HUES48 (cell line): ENCODE measurements at regions not wholly inside any gene's neighbourhood (a gene's known extent, or its start where the extent isn't known, plus 50 kb on each side); places are given as distances from the start of the nearest gene placed in this dataset.
"Not testable (repeated sequence)": the region's sequence is repeated elsewhere in the genome, so short reads cannot be mapped to it uniquely, and the experiment has no call there.

Experiments used
- H3K27ac ChIP-seq: one replicate; pipeline ENCODE4 v1.7.0; 2013; ENCODE audit warnings: low read depth, low read length, inconsistent platforms
- H3K27me3 ChIP-seq: 2 replicates; pipeline ENCODE4 v1.6.1; 2013; ENCODE audit warnings: mild to moderate bottlenecking, low read length; ENCODE audit not compliant: control insufficient read depth, insufficient read depth
- H3K36me3 ChIP-seq: 2 replicates; pipeline ENCODE4 v1.6.1; 2013; ENCODE audit warnings: low read length; ENCODE audit not compliant: control insufficient read depth, insufficient read depth
- H3K4me1 ChIP-seq: 2 replicates; pipeline ENCODE4 v1.6.1; 2013; ENCODE audit warnings: mild to moderate bottlenecking, low read length; ENCODE audit not compliant: control insufficient read depth, insufficient read depth
- H3K4me3 ChIP-seq: 2 replicates; pipeline ENCODE4 v1.5.1; 2013; ENCODE audit warnings: mild to moderate bottlenecking, low read depth, low read length
- H3K9ac ChIP-seq: 2 replicates; pipeline ENCODE4 v1.6.1; 2013; ENCODE audit warnings: mild to moderate bottlenecking, low read depth, low read length, moderate library complexity
- H3K9me3 ChIP-seq: 2 replicates; pipeline ENCODE4 v1.6.1; 2013; ENCODE audit warnings: low read length; ENCODE audit not compliant: control insufficient read depth, insufficient read depth

DNA sequence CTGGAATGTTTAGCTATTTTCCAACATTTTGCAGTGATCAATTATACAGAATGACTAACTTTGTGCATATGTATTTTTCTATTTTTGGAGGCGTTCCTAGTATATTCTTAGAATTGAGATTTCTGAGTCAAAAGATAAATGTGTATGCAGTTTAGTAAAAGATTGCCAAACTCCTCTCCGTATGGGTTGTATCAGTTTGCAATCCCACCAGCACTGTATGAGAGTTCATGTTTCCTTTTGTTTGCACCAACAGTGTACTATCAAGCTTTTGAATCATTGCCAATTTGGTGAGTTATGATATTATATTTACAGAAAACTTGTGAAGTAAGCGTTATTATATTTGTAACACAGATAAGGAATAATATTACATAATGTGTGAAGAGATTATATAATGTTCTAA, 658.7 kb downstream of the JRKL start:
- Histone ChIP-seq H3K9ac (no peak overlapping the region), H3K27ac (no peak overlapping the region), H3K9me3 (peaks cover 6% of the 10 kb centered on the region; the same call in 1 of the 2 replicates), H3K4me3 (no peak overlapping the region), H3K36me3 (no peaks in the 10 kb centered on the region), H3K4me1 (no peaks in the 10 kb centered on the region), H3K27me3 (no peaks in the 10 kb centered on the region)

DNA sequence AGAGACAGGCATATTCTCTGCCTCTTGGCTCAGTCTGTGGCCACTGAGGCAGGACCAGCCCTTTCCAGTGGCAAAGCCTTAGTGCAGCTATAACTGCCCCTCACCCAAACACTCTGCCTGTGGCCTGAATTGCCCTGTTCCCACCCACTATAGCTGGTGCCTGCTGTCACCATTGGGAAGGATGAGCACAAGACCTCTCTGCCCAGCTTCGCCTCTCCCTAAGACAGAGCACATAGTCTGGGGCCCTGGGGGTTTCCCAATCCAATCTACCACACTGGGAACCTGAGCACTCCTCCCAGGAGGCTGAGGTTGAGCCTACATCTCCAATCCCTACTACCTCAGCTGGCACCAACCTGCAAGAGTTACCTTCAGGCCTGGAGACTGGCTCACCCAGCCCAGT, 670.4 kb downstream of the JRKL start:
- Histone ChIP-seq H3K9me3 (no peaks in the 10 kb centered on the region), H3K4me3 (no peak overlapping the region), H3K27ac (no peak overlapping the region), H3K9ac (no peak overlapping the region), H3K27me3 (no peaks in the 10 kb centered on the region), H3K4me1 (no peaks in the 10 kb centered on the region; the same call in 1 of the 2 replicates), H3K36me3 (no peaks in the 10 kb centered on the region)

DNA sequence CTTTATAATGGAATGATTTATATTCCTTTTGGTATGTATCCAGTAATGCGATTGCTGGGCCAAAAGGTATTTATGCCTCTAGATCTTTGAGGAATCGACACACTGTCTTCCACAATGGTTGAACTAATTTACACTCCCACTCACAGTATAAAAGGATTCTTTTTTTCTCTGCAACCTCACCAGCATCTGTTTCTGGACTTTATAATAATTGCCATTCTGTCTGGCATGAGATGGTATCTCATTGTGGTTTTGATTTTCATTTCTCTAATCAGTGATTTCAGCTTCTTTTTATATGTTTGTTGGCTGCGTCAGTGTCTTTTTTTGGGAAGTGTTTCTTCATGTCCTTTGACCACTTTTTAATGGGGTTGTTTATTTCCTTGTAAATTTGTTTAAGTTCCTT, 679.3 kb downstream of the JRKL start:
- Histone ChIP-seq H3K4me1 (no peaks in the 10 kb centered on the region), H3K9me3 (peaks cover 9% of the 10 kb centered on the region; the same call in 1 of the 2 replicates), H3K27me3 (no peaks in the 10 kb centered on the region), H3K9ac (no peak overlapping the region), H3K4me3 (no peak overlapping the region), H3K36me3 (no peaks in the 10 kb centered on the region), H3K27ac (no peak overlapping the region)

DNA sequence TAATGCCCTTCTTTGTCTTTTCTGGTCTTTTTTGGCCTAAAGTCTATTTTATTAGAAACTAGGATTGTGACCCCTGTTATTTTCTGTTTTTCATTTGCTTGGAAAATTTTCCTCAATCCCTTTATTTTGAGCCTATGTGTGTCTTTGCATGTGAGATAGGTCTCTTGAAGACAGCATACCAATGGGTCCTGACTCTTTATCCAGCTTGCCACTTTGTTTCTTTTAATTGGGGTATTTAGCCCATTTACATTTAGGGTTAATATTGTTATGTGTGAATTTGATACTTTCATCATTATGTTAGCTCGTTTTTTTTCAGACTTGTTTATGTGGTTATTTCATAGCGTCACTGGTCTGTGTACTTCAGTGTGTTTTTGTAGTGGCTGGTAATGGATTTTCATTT, 682.6 kb downstream of the JRKL start:
- no peak overlapping the region for H3K27ac ChIP-seq
- no peaks in the 10 kb centered on the region for H3K27me3 ChIP-seq
- H3K4me1 ChIP-seq: no peaks in the 10 kb centered on the region
- H3K9ac ChIP-seq: no peak overlapping the region
- H3K9me3 ChIP-seq: peaks cover 9% of the 10 kb centered on the region; the same call in 1 of the 2 replicates
- H3K36me3 ChIP-seq: no peaks in the 10 kb centered on the region
- H3K4me3 ChIP-seq: no peak overlapping the region

DNA sequence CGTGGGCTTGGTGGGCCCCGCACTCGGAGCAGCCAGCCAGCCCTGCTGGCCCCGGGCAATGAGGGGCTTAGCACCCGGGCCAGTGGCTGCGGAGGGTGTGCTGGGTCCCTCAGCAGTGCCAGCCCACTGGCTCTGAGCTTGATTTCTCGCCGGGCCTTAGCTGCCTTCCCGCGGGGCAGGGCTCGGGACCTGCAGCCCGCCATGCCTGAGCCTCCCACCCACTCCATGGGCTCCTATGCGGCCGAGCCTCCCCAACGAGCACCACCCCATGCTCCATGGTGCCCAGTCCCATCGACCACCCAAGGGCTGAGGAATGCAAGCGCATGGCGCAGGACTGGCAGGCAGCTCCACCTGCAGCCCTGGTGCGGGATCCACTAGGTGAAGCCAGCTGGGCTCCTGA, 686.9 kb downstream of the JRKL start:
- H3K4me3 ChIP-seq, H3K9me3 ChIP-seq, H3K4me1 ChIP-seq, H3K36me3 ChIP-seq, H3K27ac ChIP-seq, H3K9ac ChIP-seq, H3K27me3 ChIP-seq: not testable (repeated sequence)

DNA sequence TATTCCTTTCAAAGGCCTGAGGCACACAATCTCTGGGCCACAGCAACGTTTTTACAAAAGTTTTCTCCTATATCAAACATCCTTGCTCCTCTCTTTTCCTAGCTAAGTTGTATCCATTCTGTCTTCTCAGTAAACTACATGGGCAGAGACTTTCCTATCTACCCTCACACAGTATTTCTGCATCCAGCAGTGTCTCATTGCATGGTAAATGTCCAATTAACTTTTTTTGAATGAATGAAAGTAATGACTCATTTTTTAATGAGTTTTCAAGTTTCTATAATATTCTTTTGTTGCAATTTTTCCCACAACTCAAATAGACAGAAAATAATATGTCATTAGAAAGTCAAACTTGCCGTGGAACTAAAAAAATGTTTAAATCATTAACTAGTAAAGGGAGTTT, 688.6 kb downstream of the JRKL start:
- no peak overlapping the region for H3K27ac ChIP-seq
- no peak overlapping the region for H3K9ac ChIP-seq
- H3K27me3 ChIP-seq: no peaks in the 10 kb centered on the region
- peaks cover 4% of the 10 kb centered on the region; the same call in 1 of the 2 replicates for H3K9me3 ChIP-seq
- no peak overlapping the region for H3K4me3 ChIP-seq
- no peaks in the 10 kb centered on the region for H3K36me3 ChIP-seq
- no peaks in the 10 kb centered on the region for H3K4me1 ChIP-seq

DNA sequence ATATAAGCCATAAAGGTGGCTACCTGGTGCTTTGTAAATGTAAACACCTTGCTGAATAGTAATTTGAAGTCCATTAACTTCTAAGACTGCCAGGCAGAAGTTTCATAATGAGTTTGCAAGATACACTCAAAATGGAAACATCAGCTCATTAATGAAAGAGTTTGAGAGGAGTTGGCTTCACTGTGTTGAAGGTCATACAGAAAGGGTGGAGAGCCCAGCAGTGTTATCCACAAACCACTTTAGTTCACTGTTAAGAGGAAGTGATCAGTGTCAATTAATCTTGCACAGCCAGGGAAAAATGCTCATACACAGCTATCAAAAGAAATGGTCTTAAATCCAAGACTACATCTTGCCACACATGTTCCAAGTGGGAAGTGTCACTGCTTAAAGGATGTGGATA, 689.4 kb downstream of the JRKL start:
- Histone ChIP-seq H3K4me1 (no peaks in the 10 kb centered on the region), H3K4me3 (no peak overlapping the region)

DNA sequence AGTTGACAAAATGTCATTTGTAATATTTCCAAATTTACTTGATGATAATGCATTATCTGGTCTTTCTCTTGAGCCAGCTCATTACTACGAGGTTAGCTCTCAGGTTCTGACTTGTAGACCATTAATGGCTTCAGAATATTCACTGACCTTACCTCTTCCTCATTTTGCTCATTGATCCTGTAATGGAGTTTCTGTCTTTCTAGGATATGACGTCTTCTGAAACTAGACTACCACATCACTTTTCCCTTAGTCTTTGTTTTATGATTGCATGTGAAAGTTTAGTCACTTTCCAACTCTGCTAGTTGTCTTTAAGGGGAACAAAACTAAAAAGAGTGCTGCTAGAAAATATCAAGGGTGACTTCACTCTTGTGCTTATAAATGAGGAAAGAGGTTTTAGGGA, 697.6 kb downstream of the JRKL start:
- H3K4me1 ChIP-seq: no peaks in the 10 kb centered on the region
- H3K9me3 ChIP-seq: no peaks in the 10 kb centered on the region
- H3K27ac ChIP-seq: no peak overlapping the region
- no peaks in the 10 kb centered on the region for H3K36me3 ChIP-seq
- no peak overlapping the region for H3K4me3 ChIP-seq
- H3K27me3 ChIP-seq: no peaks in the 10 kb centered on the region
- H3K9ac ChIP-seq: no peak overlapping the region

More for the DNA sequence above, 689.4 kb downstream of the JRKL start:
- Histone ChIP-seq H3K36me3 (no peaks in the 10 kb centered on the region), H3K9me3 (no peaks in the 10 kb centered on the region), H3K27ac (no peak overlapping the region), H3K27me3 (no peaks in the 10 kb centered on the region), H3K9ac (no peak overlapping the region)

DNA sequence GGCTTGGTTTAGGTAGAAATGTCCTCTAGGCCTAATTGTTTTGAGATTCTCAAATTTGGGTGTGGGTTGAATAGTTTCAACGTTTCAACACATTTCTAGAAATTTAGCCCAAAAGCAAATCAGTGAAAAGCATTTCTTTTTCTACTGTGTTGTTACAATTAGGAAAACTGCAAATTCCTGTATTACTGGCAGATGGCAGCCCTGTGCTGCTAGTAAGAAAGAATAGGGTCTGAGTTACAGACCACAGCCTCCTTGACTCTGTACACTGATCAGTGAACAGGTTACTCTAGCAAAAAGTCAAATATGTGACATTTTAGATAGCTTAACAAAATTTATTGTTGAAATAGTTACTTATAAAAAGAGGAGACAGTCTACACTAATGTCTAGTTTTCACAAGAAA, 703.0 kb downstream of the JRKL start:
- Histone ChIP-seq H3K9me3 (no peaks in the 10 kb centered on the region), H3K36me3 (no peaks in the 10 kb centered on the region), H3K4me3 (no peak overlapping the region), H3K27ac (no peak overlapping the region), H3K27me3 (no peaks in the 10 kb centered on the region), H3K9ac (no peak overlapping the region), H3K4me1 (no peaks in the 10 kb centered on the region)

DNA sequence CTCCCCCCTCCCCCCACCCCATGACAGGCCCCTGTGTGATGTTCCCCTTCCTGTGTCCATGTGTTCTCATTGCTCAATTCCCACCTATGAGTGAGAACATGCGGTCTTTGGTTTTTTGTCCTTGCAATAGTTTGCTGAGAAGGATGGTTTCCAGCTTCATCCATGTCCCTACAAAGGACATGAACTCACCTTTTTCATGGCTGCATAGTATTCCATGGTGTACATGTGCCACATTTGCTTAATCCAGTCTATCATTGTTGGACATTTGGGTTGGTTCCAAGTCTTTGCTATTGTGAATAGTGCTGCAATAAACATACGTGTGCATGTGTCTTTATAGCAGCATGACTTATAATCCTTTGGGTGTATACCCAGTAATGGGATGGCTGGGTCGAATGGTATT, 712.4 kb downstream of the JRKL start:
- H3K27me3 ChIP-seq, H3K36me3 ChIP-seq, H3K9ac ChIP-seq, H3K9me3 ChIP-seq, H3K4me3 ChIP-seq, H3K27ac ChIP-seq, H3K4me1 ChIP-seq: not testable (repeated sequence)

DNA sequence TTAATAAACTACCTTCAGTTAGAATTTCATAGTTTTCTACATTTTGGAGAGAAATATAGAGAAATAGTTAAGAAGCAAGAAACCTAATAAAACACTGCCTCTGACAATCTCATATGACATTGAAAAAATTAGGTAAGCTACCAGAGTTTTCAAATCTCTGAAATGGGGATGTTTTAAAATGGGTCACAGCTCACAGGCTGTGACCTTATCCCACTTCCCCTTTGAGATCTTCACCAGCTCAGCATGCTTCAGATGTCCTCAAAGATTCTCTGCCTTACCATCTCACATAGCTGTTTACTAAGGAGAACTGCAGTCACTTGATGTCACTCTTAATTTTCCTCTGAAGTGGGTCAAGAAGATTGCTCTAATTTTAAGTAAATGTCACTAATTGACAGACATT, 717.8 kb downstream of the JRKL start:
- no peaks in the 10 kb centered on the region for H3K27me3 ChIP-seq
- H3K36me3 ChIP-seq: no peaks in the 10 kb centered on the region
- no peak overlapping the region for H3K9ac ChIP-seq
- H3K4me3 ChIP-seq: no peak overlapping the region
- no peaks in the 10 kb centered on the region for H3K4me1 ChIP-seq
- H3K9me3 ChIP-seq: no peaks in the 10 kb centered on the region
- H3K27ac ChIP-seq: no peak overlapping the region

DNA sequence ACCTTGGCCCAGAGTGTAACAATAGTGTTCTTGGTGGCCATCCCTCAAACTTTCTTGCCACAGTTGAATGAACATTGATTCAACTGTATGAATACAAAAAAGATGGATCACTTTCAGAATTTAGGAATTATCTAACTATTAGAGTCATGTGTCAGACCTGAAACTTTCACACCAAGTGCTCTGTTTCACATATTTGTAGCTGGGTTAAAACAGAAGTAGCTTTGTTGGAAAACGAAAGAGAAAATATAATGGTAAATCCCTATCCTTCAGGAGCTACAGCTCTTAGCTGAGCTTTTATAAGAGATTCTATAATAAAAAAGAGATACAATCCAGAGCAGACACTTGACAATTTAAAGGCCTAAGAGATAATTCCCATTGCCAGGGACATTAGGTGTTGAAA, 719.3 kb downstream of the JRKL start:
- Histone ChIP-seq H3K4me3 (no peak overlapping the region), H3K27ac (no peak overlapping the region), H3K4me1 (no peaks in the 10 kb centered on the region), H3K9ac (no peak overlapping the region), H3K36me3 (no peaks in the 10 kb centered on the region), H3K9me3 (no peaks in the 10 kb centered on the region), H3K27me3 (no peaks in the 10 kb centered on the region)
